ENCODE measurements at regions not wholly inside any gene's neighbourhood (a gene's known extent, or its start where the extent isn't known, plus 50 kb on each side); places are given as distances from the start of the nearest gene placed in this dataset.

GRCh38 chr16:60310846-60311445 is 1576.8 kb upstream of the GOT2 start:
- TF ChIP-seq CTCF (IDR thresholded peaks at IDR 0.05) (no peak), POLR2A (IDR thresholded peaks at IDR 0.05) (no peak), EP300 (IDR thresholded peaks at IDR 0.05) (no peak)

Data from ovary (tissue), 3 donors.